ENCODE measurements at regions not wholly inside any gene's neighbourhood (a gene's known extent, or its start where the extent isn't known, plus 50 kb on each side); places are given as distances from the start of the nearest gene placed in this dataset.

- peaks cover 4% of the 10 kb centered on the region for H3K27me3 ChIP-seq (ENCODE audit: control insufficient read depth, insufficient read depth, low read length)
- no peaks in the 10 kb centered on the region for H3K9me3 ChIP-seq (ENCODE audit: control insufficient read depth, insufficient read depth, low read depth, low read length)
- no peak for DNase-seq (ENCODE audit: low read depth in 2 of 2)
- no peak overlapping the region for H2AFZ ChIP-seq (ENCODE audit: low read length)
- no peak overlapping the region for H3K27ac ChIP-seq (ENCODE audit: insufficient read depth, low read length)
- no peaks in the 10 kb centered on the region for H3K36me3 ChIP-seq (ENCODE audit: control insufficient read depth, insufficient read depth, low read length)
- H3K4me2 ChIP-seq (ENCODE audit: extremely low read depth, insufficient read depth, low read length) = no peak overlapping the region
- no peaks in the 10 kb centered on the region for H4K20me1 ChIP-seq (ENCODE audit: control insufficient read depth, extremely low read depth, insufficient read depth, low read length)
- H3K4me3 ChIP-seq (replicated peaks in 1 of 4; ENCODE audit: control extremely low read depth in 1 of 4, insufficient read depth in 1 of 4, low read depth in 3 of 4, low read length in 4 of 4) = no peak overlapping the region
- H3K4me1 ChIP-seq (ENCODE audit: control insufficient read depth, extremely low read depth, insufficient read depth, low read length) = no peaks in the 10 kb centered on the region
- no peak overlapping the region for H3K9ac ChIP-seq (ENCODE audit: insufficient read depth, low read length)
- H3K79me2 ChIP-seq (ENCODE audit: control insufficient read depth, insufficient read depth, low read length) = no peaks in the 10 kb centered on the region
- TF ChIP-seq CTCF (conservative IDR thresholded peaks at IDR 0.05 in 1 of 2, IDR thresholded peaks at IDR 0.05 in 1 of 2; ENCODE audit: low read depth in 1 of 2, low read length in 2 of 2) (no peak), EZH2 (IDR thresholded peaks at IDR 0.05; ENCODE audit: low read length, missing control alignments) (no peak)
Measured at GRCh38 chr6:40695750-40696415, 108.7 kb upstream of the LRFN2 start.

- no peak for DNase-seq (ENCODE audit: low read depth in 2 of 2)
- Histone ChIP-seq H4K20me1 (ENCODE audit: control insufficient read depth, extremely low read depth, insufficient read depth, low read length) (no peaks in the 10 kb centered on the region), H3K9me3 (ENCODE audit: control insufficient read depth, insufficient read depth, low read depth, low read length) (no peaks in the 10 kb centered on the region), H3K79me2 (ENCODE audit: control insufficient read depth, insufficient read depth, low read length) (no peaks in the 10 kb centered on the region), H3K9ac (ENCODE audit: insufficient read depth, low read length) (no peak overlapping the region), H3K27ac (ENCODE audit: insufficient read depth, low read length) (no peak overlapping the region), H3K4me1 (ENCODE audit: control insufficient read depth, extremely low read depth, insufficient read depth, low read length) (no peaks in the 10 kb centered on the region), H2AFZ (ENCODE audit: low read length) (no peak overlapping the region), H3K27me3 (ENCODE audit: control insufficient read depth, insufficient read depth, low read length) (peaks cover 4% of the 10 kb centered on the region), H3K4me2 (ENCODE audit: extremely low read depth, insufficient read depth, low read length) (no peak overlapping the region), H3K4me3 (replicated peaks in 1 of 4; ENCODE audit: control extremely low read depth in 1 of 4, insufficient read depth in 1 of 4, low read depth in 3 of 4, low read length in 4 of 4) (no peak overlapping the region), H3K36me3 (ENCODE audit: control insufficient read depth, insufficient read depth, low read length) (no peaks in the 10 kb centered on the region)
- TF ChIP-seq CTCF (conservative IDR thresholded peaks at IDR 0.05 in 1 of 2, IDR thresholded peaks at IDR 0.05 in 1 of 2; ENCODE audit: low read depth in 1 of 2, low read length in 2 of 2) (no peak), EZH2 (IDR thresholded peaks at IDR 0.05; ENCODE audit: low read length, missing control alignments) (no peak)
Measured at GRCh38 chr6:40695114-40695513, 108.0 kb upstream of the LRFN2 start.

- H3K36me3 ChIP-seq (ENCODE audit: control insufficient read depth, insufficient read depth, low read length) = no peaks in the 10 kb centered on the region
- no peak overlapping the region for H3K27ac ChIP-seq (ENCODE audit: insufficient read depth, low read length)
- peaks cover 4% of the 10 kb centered on the region for H3K27me3 ChIP-seq (ENCODE audit: control insufficient read depth, insufficient read depth, low read length)
- no peak overlapping the region for H3K4me3 ChIP-seq (replicated peaks in 1 of 4; ENCODE audit: control extremely low read depth in 1 of 4, insufficient read depth in 1 of 4, low read depth in 3 of 4, low read length in 4 of 4)
- no peaks in the 10 kb centered on the region for H3K9me3 ChIP-seq (ENCODE audit: control insufficient read depth, insufficient read depth, low read depth, low read length)
- no peak overlapping the region for H3K9ac ChIP-seq (ENCODE audit: insufficient read depth, low read length)
- TF ChIP-seq CTCF (conservative IDR thresholded peaks at IDR 0.05 in 1 of 2, IDR thresholded peaks at IDR 0.05 in 1 of 2; ENCODE audit: low read depth in 1 of 2, low read length in 2 of 2) (no peak), EZH2 (IDR thresholded peaks at IDR 0.05; ENCODE audit: low read length, missing control alignments) (no peak)
- H3K4me2 ChIP-seq (ENCODE audit: extremely low read depth, insufficient read depth, low read length) = no peak overlapping the region
- H3K4me1 ChIP-seq (ENCODE audit: control insufficient read depth, extremely low read depth, insufficient read depth, low read length) = no peaks in the 10 kb centered on the region
- H3K79me2 ChIP-seq (ENCODE audit: control insufficient read depth, insufficient read depth, low read length) = no peaks in the 10 kb centered on the region
- no peak for DNase-seq (ENCODE audit: low read depth in 2 of 2)
- H4K20me1 ChIP-seq (ENCODE audit: control insufficient read depth, extremely low read depth, insufficient read depth, low read length) = no peaks in the 10 kb centered on the region
- H2AFZ ChIP-seq (ENCODE audit: low read length) = no peak overlapping the region
Measured at GRCh38 chr6:40693768-40694167, 106.6 kb upstream of the LRFN2 start.

Data from fibroblast of lung (primary cell).